Colonic mucosa (tissue), 4 donors: ENCODE measurements at regions not wholly inside any gene's neighbourhood (a gene's known extent, or its start where the extent isn't known, plus 50 kb on each side); places are given as distances from the start of the nearest gene placed in this dataset.

ENCODE experiments used
- DNase-seq: peaks from one replicate; pipeline ENCODE4 v3.0.0-alpha.2; 2020
- H3K27ac ChIP-seq: fragments of 200-600 bp; one replicate; pipeline ENCODE4 v1.8.0; 2021
- H3K27me3 ChIP-seq: fragments of 200-600 bp; one replicate; pipeline ENCODE4 v1.8.0; 2021
- H3K36me3 ChIP-seq: fragments of 200-600 bp; one replicate; pipeline ENCODE4 v1.8.0; 2021
- H3K4me1 ChIP-seq: fragments of 200-600 bp; one replicate; pipeline ENCODE4 v1.8.0; 2021; ENCODE audit warnings: mild to moderate bottlenecking
- H3K4me3 ChIP-seq: fragments of 200-600 bp; one replicate; pipeline ENCODE4 v1.8.0; 2021
- H3K9ac ChIP-seq, 2 donors: one replicate each; pipeline ENCODE4 v1.7.0; 2013; ENCODE audit warnings: control low read depth in 2 of 2, low read depth in 2 of 2, low read length in 2 of 2
- H3K9me3 ChIP-seq: fragments of 200-600 bp; one replicate; pipeline ENCODE4 v1.8.0; 2021
- CTCF ChIP-seq: fragments of 200-600 bp; IDR thresholded peaks from one replicate; pipeline ENCODE4 v1.8.0; 2022; ENCODE audit warnings: antibody characterized with exemption, mild to moderate bottlenecking
- intact Hi-C: fragments of 100-400 bp; cut with DNase I; formaldehyde crosslinking; loops from one replicate; pipeline ENCODE4 v1.14.1; 2022
- donor health status: healthy.
- donor health status: DM: no; HTN: no; CAD: no.
- donor health status: DM: no; HTN: no; CAD: no.

- H3K4me1 ChIP-seq, result no peaks in the 10 kb centered on the region
- no peak overlapping the region for H3K9ac ChIP-seq
- no peak overlapping the region for H3K4me3 ChIP-seq
- intact Hi-C loops, result no loop called here
- H3K36me3 ChIP-seq, result no peaks in the 10 kb centered on the region
- no peaks in the 10 kb centered on the region for H3K9me3 ChIP-seq
- no peaks in the 10 kb centered on the region for H3K27me3 ChIP-seq
- DNase-seq, result no peak
- TF ChIP-seq CTCF, result no peak
- no peak overlapping the region for H3K27ac ChIP-seq
These were observed 841.6 kb upstream of the GJE1 start for GRCh38 chr6:141290941-141291721.

- no peak overlapping the region for H3K9ac ChIP-seq
- no peaks in the 10 kb centered on the region for H3K4me1 ChIP-seq
- H3K36me3 ChIP-seq, result no peaks in the 10 kb centered on the region
- H3K27ac ChIP-seq, result no peak overlapping the region
- no peaks in the 10 kb centered on the region for H3K9me3 ChIP-seq
- intact Hi-C loops, result no loop called here
- no peak for DNase-seq
- no peak for TF ChIP-seq CTCF
- no peaks in the 10 kb centered on the region for H3K27me3 ChIP-seq
- no peak overlapping the region for H3K4me3 ChIP-seq
These were observed 843.8 kb upstream of the GJE1 start for GRCh38 chr6:141288947-141289346.

GRCh38 chr6:141282263-141282662 is 850.5 kb upstream of the GJE1 start:
- Histone ChIP-seq H3K4me1 (no peaks in the 10 kb centered on the region), H3K27ac (no peak overlapping the region), H3K9ac (no peak overlapping the region), H3K9me3 (no peaks in the 10 kb centered on the region), H3K36me3 (no peaks in the 10 kb centered on the region), H3K27me3 (no peaks in the 10 kb centered on the region), H3K4me3 (no peak overlapping the region)
- intact Hi-C loops, result no loop called here
- no peak for DNase-seq
- no peak for TF ChIP-seq CTCF

GRCh38 chr6:141269684-141270083 is 863.0 kb upstream of the GJE1 start:
- H3K27ac ChIP-seq, result no peak overlapping the region
- no peaks in the 10 kb centered on the region for H3K4me1 ChIP-seq
- H3K9me3 ChIP-seq, result no peaks in the 10 kb centered on the region
- no peak overlapping the region for H3K4me3 ChIP-seq
- DNase-seq, result no peak
- H3K36me3 ChIP-seq, result no peaks in the 10 kb centered on the region
- no peak overlapping the region for H3K9ac ChIP-seq
- no peaks in the 10 kb centered on the region for H3K27me3 ChIP-seq
- no peak for TF ChIP-seq CTCF
- intact Hi-C loops, result no loop called here

GRCh38 chr6:141267420-141267819 is 865.3 kb upstream of the GJE1 start:
- H3K4me1 ChIP-seq, result no peaks in the 10 kb centered on the region
- TF ChIP-seq CTCF, result no peak
- intact Hi-C loops, result no loop called here

More at GRCh38 chr6:141267420-141267819, 865.3 kb upstream of the GJE1 start:
- Histone ChIP-seq H3K27ac (no peak overlapping the region), H3K4me3 (no peak overlapping the region), H3K36me3 (no peaks in the 10 kb centered on the region), H3K9ac (no peak overlapping the region), H3K27me3 (no peaks in the 10 kb centered on the region), H3K9me3 (no peaks in the 10 kb centered on the region)
- DNase-seq, result no peak
